IPS-18a (cell line): ENCODE measurements at regions not wholly inside any gene's neighbourhood (a gene's known extent, or its start where the extent isn't known, plus 50 kb on each side); places are given as distances from the start of the nearest gene placed in this dataset.

Experiments used
- H3K27ac ChIP-seq: one replicate; pipeline ENCODE4 v1.5.1; 2013; ENCODE audit warnings: low read length
- H3K27me3 ChIP-seq: one replicate; pipeline ENCODE4 v1.6.1; 2013; ENCODE audit warnings: mild to moderate bottlenecking, low read length; ENCODE audit not compliant: control insufficient read depth, insufficient read depth
- H3K36me3 ChIP-seq: one replicate; pipeline ENCODE4 v1.6.1; 2013; ENCODE audit warnings: low read depth, low read length; ENCODE audit not compliant: control insufficient read depth
- H3K4me1 ChIP-seq: one replicate; pipeline ENCODE4 v1.6.1; 2013; ENCODE audit warnings: low read depth, low read length; ENCODE audit not compliant: control insufficient read depth
- H3K4me3 ChIP-seq: one replicate; pipeline ENCODE4 v1.5.1; 2013; ENCODE audit warnings: low read length
- H3K9ac ChIP-seq: one replicate; pipeline ENCODE4 v1.6.1; 2013; ENCODE audit warnings: mild to moderate bottlenecking, low read length, moderate library complexity
- H3K9me3 ChIP-seq: one replicate; pipeline ENCODE4 v1.6.1; 2013; ENCODE audit warnings: low read depth, low read length; ENCODE audit not compliant: control insufficient read depth

- Histone ChIP-seq H3K9ac (no peak overlapping the region), H3K9me3 (peaks cover 22% of the 10 kb centered on the region), H3K27ac (no peak overlapping the region), H3K4me3 (no peak overlapping the region), H3K27me3 (no peaks in the 10 kb centered on the region), H3K4me1 (no peaks in the 10 kb centered on the region), H3K36me3 (no peaks in the 10 kb centered on the region)
Observed at GRCh38 chrX:127578395-127578794, 473.8 kb downstream of the ACTRT1 start.

GRCh38 chrX:127577884-127578283 is 474.3 kb downstream of the ACTRT1 start:
- Histone ChIP-seq H3K27ac (no peak overlapping the region), H3K36me3 (no peaks in the 10 kb centered on the region), H3K27me3 (no peaks in the 10 kb centered on the region), H3K9ac (no peak overlapping the region), H3K4me1 (no peaks in the 10 kb centered on the region), H3K4me3 (no peak overlapping the region), H3K9me3 (peaks cover 19% of the 10 kb centered on the region)

- Histone ChIP-seq H3K9ac (no peak overlapping the region), H3K36me3 (no peaks in the 10 kb centered on the region), H3K27ac (no peak overlapping the region), H3K4me1 (peaks cover 4% of the 10 kb centered on the region), H3K9me3 (peaks cover 20% of the 10 kb centered on the region), H3K4me3 (no peak overlapping the region), H3K27me3 (no peaks in the 10 kb centered on the region)
Observed at GRCh38 chrX:127574829-127575228, 477.4 kb downstream of the ACTRT1 start.

GRCh38 chrX:127572471-127572870 is 479.7 kb downstream of the ACTRT1 start:
- Histone ChIP-seq H3K27ac (no peak overlapping the region), H3K4me3 (no peak overlapping the region), H3K9ac (no peak overlapping the region), H3K4me1 (peaks cover 4% of the 10 kb centered on the region), H3K36me3 (no peaks in the 10 kb centered on the region), H3K27me3 (no peaks in the 10 kb centered on the region), H3K9me3 (peaks cover 26% of the 10 kb centered on the region)

GRCh38 chrX:127571834-127572233 is 480.4 kb downstream of the ACTRT1 start:
- no peaks in the 10 kb centered on the region for H3K36me3 ChIP-seq
- H3K27ac ChIP-seq = no peak overlapping the region
- H3K4me1 ChIP-seq = peaks cover 4% of the 10 kb centered on the region
- no peak overlapping the region for H3K9ac ChIP-seq
- peaks cover 26% of the 10 kb centered on the region for H3K9me3 ChIP-seq
- H3K4me3 ChIP-seq = no peak overlapping the region
- H3K27me3 ChIP-seq = no peaks in the 10 kb centered on the region

- Histone ChIP-seq H3K4me1 (peaks cover 4% of the 10 kb centered on the region), H3K4me3 (no peak overlapping the region), H3K27ac (no peak overlapping the region), H3K27me3 (no peaks in the 10 kb centered on the region), H3K36me3 (no peaks in the 10 kb centered on the region), H3K9ac (no peak overlapping the region), H3K9me3 (peaks cover 26% of the 10 kb centered on the region)
Observed at GRCh38 chrX:127570276-127570675, 481.9 kb downstream of the ACTRT1 start.

- no peak overlapping the region for H3K9ac ChIP-seq
- no peak overlapping the region for H3K4me3 ChIP-seq
- H3K27ac ChIP-seq = no peak overlapping the region
- peaks cover 4% of the 10 kb centered on the region for H3K4me1 ChIP-seq
- no peaks in the 10 kb centered on the region for H3K27me3 ChIP-seq
- H3K9me3 ChIP-seq = peaks cover 18% of the 10 kb centered on the region
- H3K36me3 ChIP-seq = no peaks in the 10 kb centered on the region
Observed at GRCh38 chrX:127568691-127569090, 483.5 kb downstream of the ACTRT1 start.

DNA sequence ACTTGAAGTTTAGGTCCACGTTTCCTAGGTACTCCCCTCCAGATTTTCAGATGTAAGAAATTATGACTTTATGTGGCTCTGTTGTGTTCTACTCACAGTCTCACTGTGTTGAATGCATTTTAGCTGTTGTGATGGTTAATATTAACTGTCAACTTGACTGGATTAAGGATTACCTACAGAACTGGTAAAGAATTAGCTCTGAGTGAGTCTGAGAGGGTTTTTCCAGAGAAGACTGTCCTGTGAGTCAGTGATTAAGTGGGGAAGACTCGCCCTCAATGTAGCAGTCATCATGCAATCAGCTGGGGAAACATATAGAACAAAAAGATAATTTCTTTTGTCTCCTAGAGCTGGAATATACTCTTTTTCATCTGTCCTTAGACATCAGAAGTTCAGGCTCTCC is 493.4 kb downstream of the ACTRT1 start:
- Histone ChIP-seq H3K4me3 (no peak overlapping the region), H3K27me3 (no peaks in the 10 kb centered on the region), H3K9me3 (peaks cover 29% of the 10 kb centered on the region), H3K36me3 (no peaks in the 10 kb centered on the region), H3K4me1 (no peaks in the 10 kb centered on the region), H3K9ac (no peak overlapping the region), H3K27ac (no peak overlapping the region)

DNA sequence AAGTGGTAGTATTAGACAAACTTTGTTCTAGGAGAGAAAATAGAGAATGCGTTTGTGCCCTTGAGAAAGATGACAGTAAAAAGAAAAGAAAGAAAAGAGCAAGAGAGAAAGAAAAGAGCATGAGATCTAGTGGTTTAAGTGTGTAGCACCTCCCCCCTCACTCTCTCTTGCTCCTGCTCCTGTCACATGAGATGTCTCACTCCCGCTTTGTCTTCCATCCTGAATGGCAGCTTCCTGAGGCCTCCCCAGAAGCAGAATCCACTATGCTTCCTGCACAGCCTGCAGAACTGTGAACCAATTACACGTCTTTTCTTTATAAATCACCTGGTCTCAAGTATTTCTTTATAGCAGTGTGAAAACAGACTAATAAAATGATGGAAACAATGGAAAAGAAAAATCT is 499.6 kb downstream of the ACTRT1 start:
- Histone ChIP-seq H3K27me3 (no peaks in the 10 kb centered on the region), H3K36me3 (no peaks in the 10 kb centered on the region)

GRCh38 chrX:127519323-127519722 is 532.9 kb downstream of the ACTRT1 start:
- Histone ChIP-seq H3K4me3 (no peak overlapping the region), H3K9me3 (peaks cover 27% of the 10 kb centered on the region), H3K4me1 (no peaks in the 10 kb centered on the region), H3K27ac (no peak overlapping the region), H3K36me3 (no peaks in the 10 kb centered on the region), H3K9ac (no peak overlapping the region), H3K27me3 (no peaks in the 10 kb centered on the region)

More for the DNA sequence above, 499.6 kb downstream of the ACTRT1 start:
- peaks cover 2% of the 10 kb centered on the region for H3K4me1 ChIP-seq
- H3K4me3 ChIP-seq = no peak overlapping the region
- H3K9me3 ChIP-seq = peaks cover 26% of the 10 kb centered on the region
- H3K9ac ChIP-seq = no peak overlapping the region
- H3K27ac ChIP-seq = no peak overlapping the region

DNA sequence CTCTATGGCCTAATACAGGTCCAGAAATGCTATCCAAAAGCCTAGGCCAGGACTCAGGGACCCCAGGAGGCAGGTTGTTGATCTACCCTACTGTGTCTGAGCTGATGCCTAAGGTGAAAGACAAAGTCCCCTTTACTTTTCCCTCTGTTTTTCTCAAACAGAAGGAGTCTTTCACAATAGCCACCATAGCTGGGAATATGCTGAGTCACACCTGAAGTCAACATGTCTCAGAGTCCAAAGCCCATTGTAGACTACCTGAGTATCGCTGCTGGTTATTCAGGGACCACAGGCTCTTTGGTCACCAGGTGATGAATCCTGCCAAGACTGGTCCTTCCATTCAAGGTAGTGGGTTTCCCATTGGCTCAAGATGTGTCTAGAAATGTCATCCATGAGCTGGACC is 562.2 kb downstream of the ACTRT1 start:
- Histone ChIP-seq H3K9me3 (peaks cover 16% of the 10 kb centered on the region), H3K27me3 (no peaks in the 10 kb centered on the region), H3K27ac (no peak overlapping the region), H3K4me3 (no peak overlapping the region), H3K9ac (no peak overlapping the region), H3K36me3 (no peaks in the 10 kb centered on the region), H3K4me1 (no peaks in the 10 kb centered on the region)

DNA sequence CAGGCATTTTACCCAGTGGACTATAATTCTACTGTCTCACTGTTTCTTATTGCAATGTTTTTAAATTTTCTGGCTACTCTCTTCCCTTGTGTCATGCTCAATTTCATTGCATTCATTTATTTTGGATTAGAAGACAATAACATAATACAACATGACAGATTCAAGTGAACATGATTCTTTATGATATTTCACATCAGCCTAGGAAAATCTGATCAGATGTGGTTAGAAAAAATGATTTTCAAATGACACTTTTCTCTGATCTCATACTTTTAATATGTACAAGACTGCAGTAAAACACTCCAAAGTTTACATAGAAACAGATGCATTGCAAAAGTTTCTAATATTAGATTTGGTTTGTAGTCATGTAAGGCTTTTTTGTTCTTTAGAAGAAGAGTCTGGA is 586.0 kb downstream of the ACTRT1 start:
- Histone ChIP-seq H3K4me1 (no peaks in the 10 kb centered on the region), H3K9me3 (peaks cover 3% of the 10 kb centered on the region), H3K9ac (no peak overlapping the region), H3K36me3 (no peaks in the 10 kb centered on the region), H3K27me3 (no peaks in the 10 kb centered on the region), H3K4me3 (no peak overlapping the region), H3K27ac (no peak overlapping the region)
